HEK293 (cell line): ENCODE measurements at regions not wholly inside any gene's neighbourhood (a gene's known extent, or its start where the extent isn't known, plus 50 kb on each side); places are given as distances from the start of the nearest gene placed in this dataset.

ENCODE experiments used
- CTCF ChIA-PET: fragments of 350-600 bp; formaldehyde crosslinking; extraction: SDS; loops from one replicate; lab custom pipeline; 2021; ENCODE audit warnings: antibody characterized with exemption; lab: Yijun Ruan, JAX
- POLR2A ChIA-PET: fragments of 300-600 bp; formaldehyde crosslinking; extraction: SDS; loops from one replicate; lab custom pipeline; 2020; ENCODE audit warnings: antibody characterized with exemption, inconsistent platforms; lab: Yijun Ruan, JAX
- H3K27ac ChIP-seq: fragments of 200-500 bp; sonication (Bioruptor generic); 2 replicates; pipeline ENCODE4 v1.5.1; 2014; ENCODE audit warnings: low read depth, low read length, control low read depth, inconsistent platforms; ENCODE audit errors: extremely low read depth
- H3K36me3 ChIP-seq, 2 experiments: fragments of 200-500 bp in 1 of 2; sonication (Bioruptor generic) in 1 of 2; 1 replicate in 1 of 2; 2 replicates in 1 of 2; pipeline ENCODE4 v1.5.1; 2014 to 2017; ENCODE audit warnings: inconsistent platforms in 2 of 2, low read length in 2 of 2; ENCODE audit not compliant: control insufficient read depth in 2 of 2, insufficient read depth in 1 of 2
- H3K4me1 ChIP-seq: fragments of 200-500 bp; sonication (Bioruptor generic); 2 replicates; pipeline ENCODE4 v1.5.1; 2014; ENCODE audit warnings: mild to moderate bottlenecking, low read length, inconsistent platforms; ENCODE audit not compliant: control insufficient read depth, insufficient read depth
- H3K4me3 ChIP-seq: 2 replicates; pipeline ENCODE4 v1.5.1; 2011; ENCODE audit warnings: low read depth, mild to moderate bottlenecking, control low read depth, low read length, moderate library complexity
- H3K9me3 ChIP-seq: fragments of 200-500 bp; sonication (Bioruptor generic); 2 replicates; pipeline ENCODE4 v1.5.1; 2014; ENCODE audit warnings: low read depth, low read length, inconsistent platforms; ENCODE audit not compliant: control insufficient read depth, insufficient read depth
- EGR2 ChIP-seq: fragments of 450-650 bp; formaldehyde crosslinking; IDR thresholded peaks from 2 replicates; pipeline ENCODE4 v1.5.1; 2016; ENCODE audit warnings: low read depth, missing biosample characterization, missing genetic modification characterization
- FEZF1 ChIP-seq: fragments of 450-650 bp; formaldehyde crosslinking; IDR thresholded peaks from 2 replicates; pipeline ENCODE4 v1.5.1; 2016; ENCODE audit warnings: missing biosample characterization, missing genetic modification characterization
- GLIS1 ChIP-seq: fragments of 450-650 bp; formaldehyde crosslinking; IDR thresholded peaks from 2 replicates; pipeline ENCODE4 v1.5.1; 2016; ENCODE audit warnings: missing biosample characterization, missing genetic modification characterization
- IKZF3 ChIP-seq: fragments of 450-650 bp; IDR thresholded peaks from 2 replicates; pipeline ENCODE4 v1.5.0; 2018; ENCODE audit warnings: missing biosample characterization, mild to moderate bottlenecking, missing genetic modification characterization, moderate library complexity
- KLF8 ChIP-seq: fragments of 450-650 bp; formaldehyde crosslinking; IDR thresholded peaks from 2 replicates; pipeline ENCODE4 v1.5.1; 2016; ENCODE audit warnings: missing biosample characterization, missing genetic modification characterization
- MZF1 ChIP-seq: fragments of 450-650 bp; formaldehyde crosslinking; IDR thresholded peaks from 2 replicates; pipeline ENCODE4 v1.5.1; 2017; ENCODE audit warnings: missing biosample characterization, missing genetic modification characterization, borderline replicate concordance
- REPIN1 ChIP-seq: fragments of 450-650 bp; formaldehyde crosslinking; IDR thresholded peaks from 2 replicates; pipeline ENCODE4 v1.5.1; 2017; ENCODE audit warnings: missing biosample characterization, missing genetic modification characterization, low read depth
- ZBTB20 ChIP-seq: fragments of 450-650 bp; formaldehyde crosslinking; IDR thresholded peaks from 2 replicates; pipeline ENCODE4 v1.5.1; 2016; ENCODE audit warnings: missing biosample characterization, missing genetic modification characterization
- ZBTB48 ChIP-seq: fragments of 450-650 bp; formaldehyde crosslinking; IDR thresholded peaks from 2 replicates; pipeline ENCODE4 v1.5.1; 2016; ENCODE audit warnings: missing biosample characterization, missing genetic modification characterization
- ZFHX2 ChIP-seq: fragments of 450-650 bp; formaldehyde crosslinking; conservative IDR thresholded peaks from 2 replicates; pipeline ENCODE4 v1.5.1; 2016; ENCODE audit warnings: missing biosample characterization, missing genetic modification characterization
- ZNF324 ChIP-seq: fragments of 450-650 bp; formaldehyde crosslinking; IDR thresholded peaks from 2 replicates; pipeline ENCODE4 v1.5.1; 2016; ENCODE audit warnings: missing biosample characterization, missing genetic modification characterization
- ZNF433 ChIP-seq: fragments of 450-650 bp; formaldehyde crosslinking; IDR thresholded peaks from 2 replicates; pipeline ENCODE4 v1.5.1; 2016; ENCODE audit warnings: missing biosample characterization, missing genetic modification characterization, low read depth
- ZNF549 ChIP-seq: fragments of 450-650 bp; IDR thresholded peaks from 2 replicates; pipeline ENCODE4 v1.5.1; 2018; ENCODE audit warnings: missing biosample characterization, missing genetic modification characterization, mild to moderate bottlenecking, inconsistent platforms, moderate library complexity
- ZNF560 ChIP-seq: fragments of 450-650 bp; formaldehyde crosslinking; IDR thresholded peaks from 2 replicates; pipeline ENCODE4 v1.5.1; 2017; ENCODE audit warnings: missing biosample characterization, missing genetic modification characterization, borderline replicate concordance
- ZNF623 ChIP-seq: fragments of 450-650 bp; formaldehyde crosslinking; IDR thresholded peaks from 2 replicates; pipeline ENCODE4 v1.5.1; 2016; ENCODE audit warnings: missing biosample characterization, missing genetic modification characterization
- ZNF626 ChIP-seq: fragments of 450-650 bp; sonication (Bioruptor Pico); formaldehyde crosslinking; IDR thresholded peaks from 2 replicates; pipeline ENCODE4 v1.5.1; 2018; ENCODE audit warnings: missing biosample characterization, missing genetic modification characterization, inconsistent platforms
- ZNF660 ChIP-seq: fragments of 450-650 bp; IDR thresholded peaks from 2 replicates; pipeline ENCODE4 v1.5.1; 2018; ENCODE audit warnings: missing biosample characterization, mild to moderate bottlenecking, missing genetic modification characterization
- ZNF768 ChIP-seq: fragments of 450-650 bp; formaldehyde crosslinking; IDR thresholded peaks from 2 replicates; pipeline ENCODE4 v1.5.1; 2018; ENCODE audit warnings: missing biosample characterization, mild to moderate bottlenecking, missing genetic modification characterization
- ZNF792 ChIP-seq: fragments of 450-650 bp; formaldehyde crosslinking; IDR thresholded peaks from 2 replicates; pipeline ENCODE4 v1.5.1; 2016; ENCODE audit warnings: missing biosample characterization, missing genetic modification characterization
- TF ChIP-seq, protein P1 (sequence below): fragments of 450-650 bp; formaldehyde crosslinking; IDR thresholded peaks from 2 replicates; pipeline ENCODE4 v1.5.1; 2017; ENCODE audit warnings: missing biosample characterization, missing genetic modification characterization
- TF ChIP-seq, protein P2 (sequence below): fragments of 450-650 bp; formaldehyde crosslinking; IDR thresholded peaks from 2 replicates; pipeline ENCODE4 v1.5.1; 2017; ENCODE audit warnings: missing biosample characterization, missing genetic modification characterization

DNA sequence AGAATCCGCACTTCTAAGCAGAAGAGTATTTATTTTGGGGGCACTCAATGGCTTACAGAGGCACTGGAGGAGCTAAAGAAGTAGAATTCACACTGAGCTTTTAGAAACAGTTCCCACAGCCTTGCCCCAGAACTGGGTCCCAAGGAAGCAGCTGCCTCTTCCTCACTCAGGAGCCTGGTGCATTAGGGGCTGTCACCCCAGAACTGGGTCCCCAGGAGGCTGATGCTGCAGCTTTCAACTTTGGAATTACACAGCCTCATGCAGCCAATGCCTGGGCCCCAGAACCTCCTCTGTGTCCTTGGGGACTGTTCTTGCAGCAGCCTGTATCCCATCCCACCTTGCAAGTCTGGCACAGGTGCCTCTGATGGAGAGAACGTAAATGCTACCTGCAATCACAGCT, 96.4 kb downstream of the DACT2 start (continued):
- no peak for TF ChIP-seq MZF1 (tag by site-specific recombination)
- no peak for TF ChIP-seq ZNF768

DNA sequence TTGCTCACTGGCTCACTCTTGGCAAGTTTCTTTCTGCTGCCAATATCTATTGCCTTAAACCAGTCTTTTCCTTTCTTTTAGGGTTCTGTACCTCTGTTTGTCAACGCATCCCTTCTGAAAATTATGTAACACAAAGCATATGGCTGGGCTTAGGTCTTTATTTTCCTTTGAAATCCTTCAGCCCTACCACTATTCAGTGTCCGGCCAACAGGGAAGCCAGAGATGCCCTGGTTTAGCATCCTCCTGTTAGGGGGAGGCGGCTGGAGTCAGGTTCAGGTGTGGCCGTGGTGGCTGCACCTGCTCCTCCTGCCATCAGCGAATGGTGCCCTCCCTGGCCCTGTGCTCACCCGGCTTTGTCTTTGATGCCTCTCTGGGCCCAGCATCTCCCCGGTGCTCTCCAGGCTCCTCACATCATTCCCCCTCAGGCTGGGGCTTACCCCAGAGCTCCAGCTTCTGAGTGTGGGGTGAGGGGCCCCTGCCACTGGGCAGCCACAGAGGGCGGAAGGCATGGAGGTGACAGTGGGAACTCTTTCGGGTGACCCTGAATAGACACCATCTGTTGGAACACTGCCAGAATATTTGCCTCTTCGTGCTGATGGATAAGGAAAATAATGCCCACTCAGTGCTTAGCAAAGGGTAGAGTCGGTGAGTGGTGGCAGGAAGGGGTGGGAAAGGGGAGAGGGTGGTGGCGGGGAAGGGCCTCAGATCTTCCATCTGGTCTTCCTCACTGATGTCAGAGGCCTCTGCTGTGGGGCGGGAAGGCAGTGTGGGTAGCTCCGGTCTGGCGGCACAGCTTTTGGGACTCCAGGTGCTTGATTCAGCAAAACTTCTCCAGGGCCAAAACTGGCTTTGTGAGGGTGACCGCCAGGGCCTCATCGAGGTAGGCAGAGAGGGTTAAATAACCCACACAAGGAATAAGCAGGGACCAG, 97.2 kb downstream of the DACT2 start:
- Histone ChIP-seq H3K4me3 (no peak overlapping the region), H3K36me3 (no peaks in the 10 kb centered on the region), H3K9me3 (no peaks in the 10 kb centered on the region), H3K4me1 (peaks cover 3% of the 10 kb centered on the region; the same call in 1 of the 2 replicates), H3K27ac (no peak overlapping the region; the same call in 1 of the 2 replicates)
- ChIA-PET POLR2A (no interaction called here), CTCF (interaction anchor here (1.5 to 1.9 kb wide), 2 partner anchors 10 to 133 kb away, joined by 5 read pairs; no protein-coding TSS in a partner anchor)
- TF ChIP-seq, protein P1, sequence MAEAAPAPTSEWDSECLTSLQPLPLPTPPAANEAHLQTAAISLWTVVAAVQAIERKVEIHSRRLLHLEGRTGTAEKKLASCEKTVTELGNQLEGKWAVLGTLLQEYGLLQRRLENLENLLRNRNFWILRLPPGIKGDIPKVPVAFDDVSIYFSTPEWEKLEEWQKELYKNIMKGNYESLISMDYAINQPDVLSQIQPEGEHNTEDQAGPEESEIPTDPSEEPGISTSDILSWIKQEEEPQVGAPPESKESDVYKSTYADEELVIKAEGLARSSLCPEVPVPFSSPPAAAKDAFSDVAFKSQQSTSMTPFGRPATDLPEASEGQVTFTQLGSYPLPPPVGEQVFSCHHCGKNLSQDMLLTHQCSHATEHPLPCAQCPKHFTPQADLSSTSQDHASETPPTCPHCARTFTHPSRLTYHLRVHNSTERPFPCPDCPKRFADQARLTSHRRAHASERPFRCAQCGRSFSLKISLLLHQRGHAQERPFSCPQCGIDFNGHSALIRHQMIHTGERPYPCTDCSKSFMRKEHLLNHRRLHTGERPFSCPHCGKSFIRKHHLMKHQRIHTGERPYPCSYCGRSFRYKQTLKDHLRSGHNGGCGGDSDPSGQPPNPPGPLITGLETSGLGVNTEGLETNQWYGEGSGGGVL (tag by site-specific recombination), result no peak
- peak; percentile 37; the same call in 1 of the 2 replicates for TF ChIP-seq EGR2
- TF ChIP-seq REPIN1 (tag by site-specific recombination), result no peak

DNA sequence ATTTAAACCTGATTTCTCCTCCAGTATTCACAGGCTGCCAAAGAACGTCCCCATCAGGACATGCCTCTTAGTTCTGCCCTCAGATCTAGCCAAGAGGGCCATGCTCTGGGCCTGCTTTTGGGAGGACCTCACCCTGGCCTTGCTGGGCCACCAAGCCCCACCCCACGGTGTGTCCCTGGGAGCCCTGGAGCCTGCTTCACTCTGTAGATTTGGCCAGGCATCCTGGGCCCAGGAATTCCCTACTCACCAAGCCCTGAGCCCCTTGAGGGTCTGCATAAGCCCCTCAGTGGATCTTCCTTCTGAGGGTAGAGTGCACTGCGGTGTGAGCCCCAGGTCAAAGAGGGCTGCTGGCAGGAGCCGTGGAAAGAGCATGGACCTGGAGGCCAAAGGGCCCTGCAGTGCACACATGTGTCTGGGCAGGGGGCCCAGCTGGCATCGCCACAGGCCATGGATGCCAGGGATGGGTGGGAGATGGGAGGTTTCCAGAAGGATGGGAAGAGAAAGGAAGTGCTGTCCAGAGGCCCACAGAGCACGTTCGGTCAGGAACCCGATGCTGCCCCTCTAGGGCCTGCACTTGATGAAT, 98.0 kb downstream of the DACT2 start:
- no peak for TF ChIP-seq ZNF324
- no peak for TF ChIP-seq ZNF626 (tag by site-specific recombination)
- no peak for TF ChIP-seq GLIS1 (tag by site-specific recombination)
- no peak for TF ChIP-seq ZNF792 (tag by site-specific recombination)
- no peak for TF ChIP-seq ZBTB48 (tag by site-specific recombination)
- no peak for TF ChIP-seq MZF1 (tag by site-specific recombination)
- no peak for TF ChIP-seq ZNF560 (tag by site-specific recombination)
- no peak for TF ChIP-seq ZNF660 (tag by site-specific recombination)
- no peaks in the 10 kb centered on the region for H3K9me3 ChIP-seq
- H3K4me1 ChIP-seq, result peaks cover 5% of the 10 kb centered on the region; the same call in 1 of the 2 replicates
- H3K36me3 ChIP-seq, result no peaks in the 10 kb centered on the region
- no peak overlapping the region for H3K4me3 ChIP-seq
- no peak overlapping the region; the same call in 1 of the 2 replicates for H3K27ac ChIP-seq
- ChIA-PET POLR2A (no interaction called here), CTCF (interaction anchor here (1.4 to 2.0 kb wide), 3 partner anchors 20 to 134 kb away, joined by 3 to 11 read pairs (median 5); no protein-coding TSS in a partner anchor)

DNA sequence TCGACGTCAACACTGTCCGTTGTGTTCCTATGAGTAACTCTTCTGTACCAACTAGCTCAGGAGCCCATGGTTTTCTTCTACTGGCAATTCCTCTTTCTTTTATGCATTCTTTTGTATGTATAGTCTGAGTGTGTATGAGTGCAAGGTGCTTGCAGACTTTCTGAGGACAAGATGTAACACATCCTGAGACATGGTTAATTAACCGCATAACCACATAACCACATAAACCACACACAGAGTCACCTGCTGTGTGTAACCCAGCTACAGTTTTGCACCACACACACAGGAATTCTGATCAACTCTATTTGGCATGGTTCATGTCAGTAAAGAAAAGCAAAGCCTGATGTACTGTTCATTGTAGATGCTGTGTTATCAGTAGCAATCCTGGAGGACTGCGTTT, 98.6 kb downstream of the DACT2 start:
- H3K9me3 ChIP-seq, result no peaks in the 10 kb centered on the region
- no peak overlapping the region for H3K27ac ChIP-seq
- H3K4me3 ChIP-seq, result no peak overlapping the region
- peaks cover 10% of the 10 kb centered on the region for H3K4me1 ChIP-seq
- ChIA-PET POLR2A (no interaction called here), CTCF (interaction anchor here (1.4 to 2.0 kb wide), 2 partner anchors 19 to 27 kb away, joined by 3 to 11 read pairs; no protein-coding TSS in a partner anchor)
- TF ChIP-seq ZNF433 (tag by site-specific recombination) (no peak), ZBTB20 (tag by site-specific recombination) (no peak), ZNF623 (no peak), IKZF3 (tag by site-specific recombination) (no peak), FEZF1 (tag by site-specific recombination) (no peak), ZNF549 (no peak), ZFHX2 (tag by site-specific recombination) (no peak), KLF8 (tag by site-specific recombination) (no peak)
- TF ChIP-seq, protein P2, sequence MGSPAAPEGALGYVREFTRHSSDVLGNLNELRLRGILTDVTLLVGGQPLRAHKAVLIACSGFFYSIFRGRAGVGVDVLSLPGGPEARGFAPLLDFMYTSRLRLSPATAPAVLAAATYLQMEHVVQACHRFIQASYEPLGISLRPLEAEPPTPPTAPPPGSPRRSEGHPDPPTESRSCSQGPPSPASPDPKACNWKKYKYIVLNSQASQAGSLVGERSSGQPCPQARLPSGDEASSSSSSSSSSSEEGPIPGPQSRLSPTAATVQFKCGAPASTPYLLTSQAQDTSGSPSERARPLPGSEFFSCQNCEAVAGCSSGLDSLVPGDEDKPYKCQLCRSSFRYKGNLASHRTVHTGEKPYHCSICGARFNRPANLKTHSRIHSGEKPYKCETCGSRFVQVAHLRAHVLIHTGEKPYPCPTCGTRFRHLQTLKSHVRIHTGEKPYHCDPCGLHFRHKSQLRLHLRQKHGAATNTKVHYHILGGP (tag by site-specific recombination), result no peak
- no peaks in the 10 kb centered on the region for H3K36me3 ChIP-seq
